ENCODE measurements at regions not wholly inside any gene's neighbourhood (a gene's known extent, or its start where the extent isn't known, plus 50 kb on each side); places are given as distances from the start of the nearest gene placed in this dataset.

- Histone ChIP-seq H3K36me3 (ENCODE audit: control insufficient read depth, insufficient read depth, low read length) (no peaks in the 10 kb centered on the region), H3K27me3 (ENCODE audit: control insufficient read depth, insufficient read depth, low read length) (no peaks in the 10 kb centered on the region), H3K4me3 (ENCODE audit: low read depth, low read length) (no peak overlapping the region)
- POLR2A ChIA-PET, result no interaction called here
- CTCF ChIA-PET, result interaction anchor here (0.6 to 1.6 kb wide), 3 partner anchors 12 to 799 kb away, joined by 3 to 5 read pairs (median 5); no protein-coding TSS in a partner anchor
- TF ChIP-seq CTCF (IDR thresholded peaks at IDR 0.05; ENCODE audit: insufficient read depth, low read depth, low read length), result no peak
- no peak for DNase-seq (ENCODE audit: low read depth)
These were observed 98.1 kb upstream of the FER start for GRCh38 chr5:108649646-108650045.

DNA sequence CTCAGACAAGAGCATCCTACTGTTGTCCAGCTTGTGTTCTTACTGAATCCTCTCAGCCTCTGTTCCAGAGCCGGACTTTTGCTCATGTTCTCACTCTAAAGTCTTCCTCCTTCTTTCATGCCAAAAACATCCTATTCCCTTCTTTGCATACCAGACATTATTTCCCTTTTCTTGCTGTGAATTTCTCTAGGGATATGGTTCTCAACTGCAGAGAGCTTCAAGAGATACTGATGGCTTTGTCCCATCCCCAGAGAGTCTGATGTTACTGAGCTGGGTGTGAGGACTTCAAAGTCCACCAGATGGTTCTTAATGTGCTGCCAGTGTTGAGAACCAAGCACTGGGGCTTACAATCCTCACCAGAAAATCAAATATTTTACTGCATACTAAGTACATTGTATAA, 98.6 kb upstream of the FER start:
- CTCF ChIA-PET, result interaction anchor here (1.6 kb wide), 1 partner anchor 32 kb away, joined by 5 read pairs; no protein-coding TSS in a partner anchor

GRCh38 chr5:108642170-108642906, 105.4 kb upstream of the FER start:
- no peak for DNase-seq (ENCODE audit: low read depth)
- Histone ChIP-seq H3K27me3 (ENCODE audit: control insufficient read depth, insufficient read depth, low read length) (no peaks in the 10 kb centered on the region), H3K36me3 (ENCODE audit: control insufficient read depth, insufficient read depth, low read length) (no peaks in the 10 kb centered on the region), H3K4me3 (ENCODE audit: low read depth, low read length) (no peak overlapping the region)
- ChIA-PET POLR2A (no interaction called here), CTCF (interaction anchor here (0.5 to 2.8 kb wide), 17 partner anchors 9 to 905 kb away, joined by 3 to 16 read pairs (median 4); no protein-coding TSS in a partner anchor)
- peak; percentile 92 for TF ChIP-seq CTCF (IDR thresholded peaks at IDR 0.05; ENCODE audit: insufficient read depth, low read depth, low read length)

More for the DNA sequence above, 98.6 kb upstream of the FER start:
- DNase-seq (ENCODE audit: low read depth), result no peak
- no peak overlapping the region for H3K4me3 ChIP-seq (ENCODE audit: low read depth, low read length)
- TF ChIP-seq CTCF (IDR thresholded peaks at IDR 0.05; ENCODE audit: insufficient read depth, low read depth, low read length), result no peak
- no peaks in the 10 kb centered on the region for H3K27me3 ChIP-seq (ENCODE audit: control insufficient read depth, insufficient read depth, low read length)
- no peaks in the 10 kb centered on the region for H3K36me3 ChIP-seq (ENCODE audit: control insufficient read depth, insufficient read depth, low read length)
- POLR2A ChIA-PET, result interaction anchor here (0.6 kb wide), 1 partner anchor 99 kb away, joined by 4 read pairs; no protein-coding TSS in a partner anchor

- POLR2A ChIA-PET, result no interaction called here
- H3K36me3 ChIP-seq (ENCODE audit: control insufficient read depth, insufficient read depth, low read length), result no peaks in the 10 kb centered on the region
- 0 out of 2 replicates have a peak, but pooled peaks have one; percentile 1 for TF ChIP-seq CTCF (IDR thresholded peaks at IDR 0.05; ENCODE audit: insufficient read depth, low read depth, low read length)
These were observed 106.1 kb upstream of the FER start for GRCh38 chr5:108641596-108641995.

DNA sequence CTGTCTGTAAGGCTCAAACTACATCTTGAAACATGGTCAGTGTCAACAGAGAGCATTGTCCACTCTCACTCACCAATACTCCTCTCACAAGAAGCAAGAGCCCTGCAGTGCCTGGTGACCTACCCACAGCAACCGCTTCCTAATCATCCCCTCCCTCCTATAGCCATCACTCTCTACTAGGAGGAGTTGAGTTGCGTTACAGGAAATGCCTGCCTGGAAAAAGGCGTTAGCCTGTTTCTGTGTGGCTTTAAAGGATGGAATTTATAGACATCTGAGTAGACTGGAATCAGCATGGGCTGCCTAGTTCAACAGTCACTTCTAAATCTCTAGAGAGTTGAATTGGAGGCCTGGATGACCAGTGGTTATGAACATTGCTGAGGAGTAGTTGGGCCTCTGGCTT, 108.3 kb upstream of the FER start:
- H3K27me3 ChIP-seq (ENCODE audit: control insufficient read depth, insufficient read depth, low read length), result no peaks in the 10 kb centered on the region
- H3K4me3 ChIP-seq (ENCODE audit: low read depth, low read length), result no peak overlapping the region
- POLR2A ChIA-PET, result no interaction called here
- CTCF ChIA-PET, result interaction anchor here (0.6 to 0.7 kb wide), 2 partner anchors 136 to 827 kb away, joined by 3 read pairs; no protein-coding TSS in a partner anchor
- no peak for DNase-seq (ENCODE audit: low read depth)
- TF ChIP-seq CTCF (IDR thresholded peaks at IDR 0.05; ENCODE audit: insufficient read depth, low read depth, low read length), result no peak
- no peaks in the 10 kb centered on the region for H3K36me3 ChIP-seq (ENCODE audit: control insufficient read depth, insufficient read depth, low read length)

More at GRCh38 chr5:108641596-108641995, 106.1 kb upstream of the FER start:
- Histone ChIP-seq H3K4me3 (ENCODE audit: low read depth, low read length) (no peak overlapping the region), H3K27me3 (ENCODE audit: control insufficient read depth, insufficient read depth, low read length) (no peaks in the 10 kb centered on the region)
- DNase-seq (ENCODE audit: low read depth), result no peak
- CTCF ChIA-PET, result interaction anchor here (0.6 to 2.8 kb wide), 16 partner anchors 9 to 838 kb away, joined by 3 to 16 read pairs (median 4); no protein-coding TSS in a partner anchor
